Trophoblast cell (in vitro differentiated cells and primary cell): ENCODE measurements at regions not wholly inside any gene's neighbourhood (a gene's known extent, or its start where the extent isn't known, plus 50 kb on each side); places are given as distances from the start of the nearest gene placed in this dataset.
"Not testable (repeated sequence)": the region's sequence is repeated elsewhere in the genome, so short reads cannot be mapped to it uniquely, and the experiment has no call there.

Experiments used
- DNase-seq, 2 donors: peaks; one replicate each; pipeline ENCODE4 v3.0.0-alpha.2; 2016
- H2AFZ ChIP-seq: 2 replicates; pipeline ENCODE4 v1.6.1; 2013; ENCODE audit warnings: low read length, moderate library complexity, mild to moderate bottlenecking; ENCODE audit not compliant: insufficient read depth, poor library complexity
- H2AK5ac ChIP-seq: 2 replicates; pipeline ENCODE4 v1.6.1; 2013; ENCODE audit warnings: mild to moderate bottlenecking, low read length
- H2BK120ac ChIP-seq: 2 replicates; pipeline ENCODE4 v1.6.1; 2013; ENCODE audit warnings: low read length, mild to moderate bottlenecking, moderate library complexity; ENCODE audit not compliant: insufficient read depth, poor library complexity
- H2BK12ac ChIP-seq: 2 replicates; pipeline ENCODE4 v1.6.1; 2013; ENCODE audit warnings: mild to moderate bottlenecking, low read length, moderate library complexity
- H2BK5ac ChIP-seq: 2 replicates; pipeline ENCODE4 v1.6.1; 2013; ENCODE audit warnings: low read length, low read depth, moderate library complexity, mild to moderate bottlenecking; ENCODE audit not compliant: poor library complexity
- H3K14ac ChIP-seq: 2 replicates; pipeline ENCODE4 v1.6.1; 2013; ENCODE audit warnings: mild to moderate bottlenecking, low read length
- H3K18ac ChIP-seq: 2 replicates; pipeline ENCODE4 v1.6.1; 2013; ENCODE audit warnings: mild to moderate bottlenecking, low read length
- H3K23ac ChIP-seq: 2 replicates; pipeline ENCODE4 v1.6.1; 2013; ENCODE audit warnings: low read length
- H3K27ac ChIP-seq: 2 replicates; pipeline ENCODE4 v1.5.1; 2013; ENCODE audit warnings: low read depth, mild to moderate bottlenecking, inconsistent platforms, low read length, moderate library complexity
- H3K27me3 ChIP-seq: 2 replicates; pipeline ENCODE4 v1.6.1; 2013; ENCODE audit warnings: inconsistent platforms, mild to moderate bottlenecking, low read length, moderate library complexity; ENCODE audit not compliant: insufficient read depth
- H3K36me3 ChIP-seq, 2 experiments: 1 replicate in 1 of 2; 2 replicates in 1 of 2; pipeline ENCODE4 v1.6.1; 2013; ENCODE audit warnings: low read length in 2 of 2, mild to moderate bottlenecking in 2 of 2, moderate library complexity in 1 of 2; ENCODE audit not compliant: insufficient read depth in 2 of 2, control insufficient read depth in 1 of 2
- H3K4ac ChIP-seq: 2 replicates; pipeline ENCODE4 v1.6.1; 2013; ENCODE audit warnings: low read depth, mild to moderate bottlenecking, low read length, moderate library complexity
- H3K4me1 ChIP-seq, 2 experiments: 1 replicate in 1 of 2; 2 replicates in 1 of 2; pipeline ENCODE4 v1.6.1; 2013; ENCODE audit warnings: low read length in 2 of 2, mild to moderate bottlenecking in 2 of 2, moderate library complexity in 1 of 2; ENCODE audit not compliant: insufficient read depth in 2 of 2, control insufficient read depth in 1 of 2
- H3K4me2 ChIP-seq: 2 replicates; pipeline ENCODE4 v1.6.1; 2013; ENCODE audit warnings: inconsistent platforms, mild to moderate bottlenecking, low read length, moderate library complexity
- H3K4me3 ChIP-seq: 2 replicates; pipeline ENCODE4 v1.5.1; 2013; ENCODE audit warnings: mild to moderate bottlenecking, low read depth, low read length, inconsistent platforms
- H3K79me1 ChIP-seq: one replicate; pipeline ENCODE4 v1.6.1; 2013; ENCODE audit warnings: low read length
- H3K79me2 ChIP-seq: 2 replicates; pipeline ENCODE4 v1.6.1; 2013; ENCODE audit warnings: low read length, mild to moderate bottlenecking; ENCODE audit not compliant: control insufficient read depth, insufficient read depth, poor library complexity
- H3K9ac ChIP-seq: 2 replicates; pipeline ENCODE4 v1.6.1; 2013; ENCODE audit warnings: mild to moderate bottlenecking, low read length
- H3K9me3 ChIP-seq: 2 replicates; pipeline ENCODE4 v1.6.1; 2013; ENCODE audit warnings: low read depth, mild to moderate bottlenecking, control low read depth, inconsistent platforms, low read length; ENCODE audit not compliant: insufficient read depth
- H4K12ac ChIP-seq: 2 replicates; pipeline ENCODE4 v1.6.1; 2013; ENCODE audit warnings: low read depth, mild to moderate bottlenecking, low read length, moderate library complexity
- H4K8ac ChIP-seq: 2 replicates; pipeline ENCODE4 v1.6.1; 2013; ENCODE audit warnings: low read depth, mild to moderate bottlenecking, low read length, moderate library complexity
- H4K91ac ChIP-seq: one replicate; pipeline ENCODE4 v1.6.1; 2013; ENCODE audit warnings: low read depth, mild to moderate bottlenecking, low read length, moderate library complexity
- WGBS: extraction: QIAGEN DNeasy Blood & Tissue Kit; methylation state at CpG from one replicate; pipeline ENCODE4 v1.1.7; 2013; ENCODE audit warnings: missing lambda C conversion rate; ENCODE audit not compliant: insufficient read length, insufficient coverage; ENCODE audit errors: extremely low coverage; 5-methylcytosine and 5-hydroxymethylcytosine counted together

DNA sequence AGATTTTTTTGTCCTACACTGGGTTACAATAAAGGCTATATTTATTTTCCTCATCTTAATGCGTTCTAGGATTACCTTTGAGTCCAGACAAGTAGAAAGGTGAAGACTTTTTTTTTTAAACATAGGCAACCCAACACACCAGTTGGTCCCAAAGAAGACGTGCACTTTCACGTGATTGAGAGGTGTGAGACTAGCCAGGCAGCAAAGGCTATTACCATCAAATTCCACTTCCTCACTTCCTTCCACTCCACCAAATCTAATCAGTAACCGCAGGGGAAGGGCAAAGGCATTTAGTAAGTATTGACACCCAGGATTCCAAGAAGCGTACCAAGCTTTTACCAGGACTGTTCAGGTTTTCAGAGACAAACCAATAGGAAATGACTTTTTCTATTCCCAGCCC, 109.3 kb downstream of the APIP start:
- H3K14ac ChIP-seq = no peak overlapping the region
- H4K8ac ChIP-seq = no peak overlapping the region
- no peak overlapping the region for H2BK120ac ChIP-seq
- H3K4me1 ChIP-seq = no peaks in the 10 kb centered on the region
- H2BK5ac ChIP-seq = no peak overlapping the region
- no peak overlapping the region for H4K91ac ChIP-seq
- H2BK12ac ChIP-seq = no peak overlapping the region
- no peak for DNase-seq
- H2AK5ac ChIP-seq = no peak overlapping the region
- H4K12ac ChIP-seq = no peak overlapping the region
- H3K4ac ChIP-seq = no peak overlapping the region
- no peaks in the 10 kb centered on the region for H3K36me3 ChIP-seq
- WGBS = no CpG with 5 or more reads among the region's 5 CpGs
- H3K79me1 ChIP-seq = no peaks in the 10 kb centered on the region
- H3K27ac ChIP-seq = no peak overlapping the region
- no peak overlapping the region for H3K4me2 ChIP-seq
- H3K4me3 ChIP-seq = no peak overlapping the region
- no peaks in the 10 kb centered on the region for H3K27me3 ChIP-seq
- no peaks in the 10 kb centered on the region for H3K9me3 ChIP-seq
- no peaks in the 10 kb centered on the region for H3K79me2 ChIP-seq
- no peak overlapping the region for H2AFZ ChIP-seq
- H3K23ac ChIP-seq = no peak overlapping the region
- no peak overlapping the region for H3K18ac ChIP-seq
- H3K9ac ChIP-seq = no peak overlapping the region

DNA sequence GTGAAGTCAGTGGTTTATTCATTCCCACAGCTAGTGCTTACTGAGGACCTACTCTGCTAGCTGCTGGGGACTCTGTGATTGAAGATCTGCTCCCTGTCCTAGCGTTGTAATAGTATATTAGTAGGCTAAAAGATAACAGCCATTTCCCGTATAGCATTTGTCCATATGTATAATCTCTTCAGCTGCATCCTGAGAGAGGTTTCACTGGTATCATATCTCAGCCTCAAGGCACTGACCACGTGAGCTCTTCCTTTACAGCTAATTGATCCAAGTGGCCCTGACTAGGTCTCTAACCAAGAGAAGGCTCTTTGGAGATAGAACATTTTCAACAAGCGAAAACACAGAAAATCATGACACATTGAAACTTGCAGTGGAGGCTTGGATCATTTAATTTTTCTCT, 110.2 kb downstream of the APIP start:
- H3K27me3 ChIP-seq = no peaks in the 10 kb centered on the region
- no peak overlapping the region for H4K8ac ChIP-seq
- H3K9ac ChIP-seq = no peak overlapping the region
- H2BK12ac ChIP-seq = no peak overlapping the region
- H3K4me3 ChIP-seq = no peak overlapping the region
- H3K18ac ChIP-seq = no peak overlapping the region
- DNase-seq = no peak
- no CpG with 5 or more reads among the region's 4 CpGs for WGBS
- H3K79me2 ChIP-seq = no peaks in the 10 kb centered on the region
- no peak overlapping the region for H4K12ac ChIP-seq
- no peaks in the 10 kb centered on the region for H3K9me3 ChIP-seq
- H3K4ac ChIP-seq = no peak overlapping the region
- H2BK5ac ChIP-seq = no peak overlapping the region
- H2AK5ac ChIP-seq = no peak overlapping the region
- no peaks in the 10 kb centered on the region for H3K4me1 ChIP-seq
- H4K91ac ChIP-seq = no peak overlapping the region
- no peak overlapping the region for H2BK120ac ChIP-seq
- H2AFZ ChIP-seq = no peak overlapping the region
- no peaks in the 10 kb centered on the region for H3K36me3 ChIP-seq
- H3K79me1 ChIP-seq = no peaks in the 10 kb centered on the region
- H3K23ac ChIP-seq = no peak overlapping the region
- no peak overlapping the region for H3K14ac ChIP-seq
- no peak overlapping the region for H3K27ac ChIP-seq
- no peak overlapping the region for H3K4me2 ChIP-seq

DNA sequence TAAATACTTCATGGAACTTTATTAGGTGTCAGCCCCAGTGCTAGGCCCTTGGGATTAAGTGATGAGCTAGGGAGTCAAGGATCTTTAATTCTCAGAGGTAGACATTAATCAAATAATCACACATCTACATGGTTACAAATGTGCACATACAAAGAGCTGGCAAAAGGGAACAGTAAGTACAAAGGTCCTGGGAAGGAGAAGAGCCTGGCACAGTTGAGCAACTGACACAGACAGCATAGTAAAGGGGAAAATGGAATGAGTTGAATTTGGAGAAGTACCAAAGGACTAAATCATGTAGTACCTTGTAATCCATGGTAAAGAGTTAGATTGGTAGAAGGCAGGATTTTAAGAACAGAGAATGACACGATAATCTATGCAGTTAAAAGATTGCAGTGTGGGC, 116.3 kb downstream of the APIP start:
- Histone ChIP-seq H3K23ac (no peak overlapping the region), H3K27me3 (no peaks in the 10 kb centered on the region), H3K27ac (no peak overlapping the region), H3K9me3 (no peaks in the 10 kb centered on the region), H3K4ac (no peak overlapping the region), H4K12ac (no peak overlapping the region), H3K4me3 (no peak overlapping the region), H4K91ac (no peak overlapping the region), H3K79me2 (no peaks in the 10 kb centered on the region), H4K8ac (no peak overlapping the region), H3K79me1 (no peaks in the 10 kb centered on the region), H3K9ac (no peak overlapping the region), H2BK5ac (no peak overlapping the region), H3K4me2 (no peak overlapping the region), H3K14ac (no peak overlapping the region), H3K36me3 (no peaks in the 10 kb centered on the region), H3K4me1 (no peaks in the 10 kb centered on the region), H2AK5ac (no peak overlapping the region), H2BK12ac (no peak overlapping the region), H3K18ac (no peak overlapping the region), H2AFZ (no peak overlapping the region), H2BK120ac (no peak overlapping the region)
- no CpG with 5 or more reads among the region's 1 CpG for WGBS
- DNase-seq = no peak

DNA sequence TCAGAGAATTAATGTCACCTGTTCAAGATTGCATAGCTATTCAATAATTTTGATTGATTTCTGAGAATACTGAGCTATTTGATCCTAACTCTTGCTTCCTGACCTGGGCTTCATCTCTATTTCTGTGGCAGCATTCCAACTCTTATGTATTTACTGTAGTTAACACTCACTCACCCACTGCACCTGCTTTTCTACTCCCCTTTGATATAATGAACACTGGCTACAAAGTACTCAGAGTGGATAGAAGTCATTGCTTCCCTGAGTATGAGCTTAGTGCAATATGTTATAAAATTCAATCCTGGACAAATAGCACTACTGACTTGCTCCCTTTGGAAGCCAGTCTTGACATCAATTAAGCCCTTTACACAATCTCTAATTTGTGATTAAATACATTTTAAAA, 117.2 kb downstream of the APIP start:
- H4K12ac ChIP-seq = no peak overlapping the region
- H3K23ac ChIP-seq = no peak overlapping the region
- H3K18ac ChIP-seq = no peak overlapping the region
- H3K27ac ChIP-seq = no peak overlapping the region
- H2BK12ac ChIP-seq = no peak overlapping the region
- no peak overlapping the region for H3K4ac ChIP-seq
- no peak overlapping the region for H3K9ac ChIP-seq
- H2BK120ac ChIP-seq = no peak overlapping the region
- no peak overlapping the region for H2AFZ ChIP-seq
- H3K79me1 ChIP-seq = no peaks in the 10 kb centered on the region
- H3K9me3 ChIP-seq = no peaks in the 10 kb centered on the region
- no peak overlapping the region for H3K4me2 ChIP-seq
- no peak overlapping the region for H4K91ac ChIP-seq
- no peak overlapping the region for H3K14ac ChIP-seq
- no peaks in the 10 kb centered on the region for H3K27me3 ChIP-seq
- H2AK5ac ChIP-seq = no peak overlapping the region
- H3K4me3 ChIP-seq = no peak overlapping the region
- H4K8ac ChIP-seq = no peak overlapping the region
- no peak for DNase-seq
- H3K79me2 ChIP-seq = no peaks in the 10 kb centered on the region
- H3K4me1 ChIP-seq = no peaks in the 10 kb centered on the region
- H2BK5ac ChIP-seq = no peak overlapping the region
- H3K36me3 ChIP-seq = no peaks in the 10 kb centered on the region

DNA sequence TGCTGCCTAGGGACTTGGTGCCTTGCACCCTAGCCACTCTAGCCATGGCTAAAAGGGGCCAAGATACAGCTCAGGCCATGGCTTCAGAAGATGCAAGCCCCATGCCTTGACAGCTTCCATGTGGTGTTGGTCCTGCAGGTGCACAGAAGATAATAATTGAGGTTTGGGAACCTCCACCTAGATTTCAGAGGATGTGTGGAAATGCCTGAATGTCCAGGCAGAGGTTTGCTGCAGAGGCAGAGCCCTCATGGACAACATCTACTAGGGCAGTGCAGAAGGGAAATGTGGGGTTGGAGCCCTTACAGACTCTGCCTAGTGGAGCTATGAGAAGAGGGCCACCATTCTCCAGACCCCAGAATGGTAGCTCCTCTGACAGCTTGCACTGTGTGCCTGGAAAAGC, 118.7 kb downstream of the APIP start:
- not testable (repeated sequence) for H2AFZ ChIP-seq, H3K27ac ChIP-seq, H3K18ac ChIP-seq, H3K14ac ChIP-seq, H4K8ac ChIP-seq, H3K79me2 ChIP-seq, H4K12ac ChIP-seq, H3K4me3 ChIP-seq, H2BK120ac ChIP-seq, H2AK5ac ChIP-seq, H3K23ac ChIP-seq, H2BK12ac ChIP-seq, H3K79me1 ChIP-seq, H3K9ac ChIP-seq, DNase-seq, H4K91ac ChIP-seq, H3K4me2 ChIP-seq, H3K4me1 ChIP-seq, H3K4ac ChIP-seq, H2BK5ac ChIP-seq, H3K9me3 ChIP-seq, H3K27me3 ChIP-seq, H3K36me3 ChIP-seq
